ENCODE measurements at regions not wholly inside any gene's neighbourhood (a gene's known extent, or its start where the extent isn't known, plus 50 kb on each side); places are given as distances from the start of the nearest gene placed in this dataset.

- Histone ChIP-seq H3K4me2 (no peak overlapping the region), H2AFZ (ENCODE audit: low read depth) (no peak overlapping the region), H3K27ac (ENCODE audit: low read depth in 2 of 2, low read length in 1 of 2) (no peak overlapping the region), H3K79me2 (ENCODE audit: insufficient read depth) (no peaks in the 10 kb centered on the region), H3K4me3 (ENCODE audit: low read depth in 2 of 2, low read length in 1 of 2) (no peak overlapping the region), H3K9me2 (0 out of 2 replicates have a peak, but pooled peaks cover 6% of the 10 kb centered on the region), H3K9me3 (no peaks in the 10 kb centered on the region), H3K36me3 (replicated peaks in 1 of 2; ENCODE audit: control insufficient read depth in 1 of 2, insufficient read depth in 2 of 2, low read length in 1 of 2) (no peaks in the 10 kb centered on the region), H3F3A (replicated peaks; ENCODE audit: insufficient read depth) (no peaks in the 10 kb centered on the region), H3K9ac (no peak overlapping the region), H3K4me1 (ENCODE audit: control insufficient read depth in 1 of 2, insufficient read depth in 2 of 2, low read depth in 1 of 2, low read length in 1 of 2) (no peaks in the 10 kb centered on the region), H3K27me3 (ENCODE audit: insufficient read depth) (no peaks in the 10 kb centered on the region), H4K20me1 (ENCODE audit: insufficient read depth) (no peaks in the 10 kb centered on the region)
- 72% methylated on average over 1 of the region's 1 CpG for WGBS (ENCODE audit: low lambda C conversion rate)
- DNase-seq: no peak
- ChIA-PET POLR2A (no interaction called here), CTCF (interaction anchor here (0.7 to 2.8 kb wide), 8 partner anchors 9 to 1242 kb away, joined by 3 to 10 read pairs (median 3); no protein-coding TSS in a partner anchor)
- TF ChIP-seq REST (IDR thresholded peaks at IDR 0.05; ENCODE audit: low read depth, low read length) (no peak), SMC3 (IDR thresholded peaks at IDR 0.05; ENCODE audit: low read depth, low read length) (peak; percentile 32), NFIC (IDR thresholded peaks at IDR 0.05; ENCODE audit: borderline replicate concordance) (no peak), RAD21 (IDR thresholded peaks at IDR 0.05; ENCODE audit: low read length) (peak; percentile 73), POLR2AphosphoS5 (IDR thresholded peaks at IDR 0.05; ENCODE audit: low read depth, low read length) (no peak), TEAD4 (IDR thresholded peaks at IDR 0.05; ENCODE audit: borderline replicate concordance, insufficient read depth) (no peak), USF2 (IDR thresholded peaks at IDR 0.05; ENCODE audit: borderline replicate concordance, low read depth, low read length) (no peak), NRF1 (IDR thresholded peaks at IDR 0.05; ENCODE audit: low read depth, low read length) (no peak), MAX (IDR thresholded peaks at IDR 0.05; ENCODE audit: low read depth) (no peak)
Observed at GRCh38 chr4:63296773-63297172, 1112.5 kb downstream of the TECRL start.

GRCh38 chr4:63275491-63275890 is 1133.8 kb downstream of the TECRL start:
- Histone ChIP-seq H3K9ac (no peak overlapping the region), H4K20me1 (ENCODE audit: insufficient read depth) (no peaks in the 10 kb centered on the region), H2AFZ (ENCODE audit: low read depth) (no peak overlapping the region), H3K9me3 (no peaks in the 10 kb centered on the region), H3K27me3 (ENCODE audit: insufficient read depth) (no peaks in the 10 kb centered on the region), H3K4me1 (ENCODE audit: control insufficient read depth in 1 of 2, insufficient read depth in 2 of 2, low read depth in 1 of 2, low read length in 1 of 2) (no peaks in the 10 kb centered on the region), H3K27ac (ENCODE audit: low read depth in 2 of 2, low read length in 1 of 2) (no peak overlapping the region), H3K4me2 (no peak overlapping the region), H3F3A (replicated peaks; ENCODE audit: insufficient read depth) (no peaks in the 10 kb centered on the region), H3K4me3 (ENCODE audit: low read depth in 2 of 2, low read length in 1 of 2) (no peak overlapping the region), H3K36me3 (replicated peaks in 1 of 2; ENCODE audit: control insufficient read depth in 1 of 2, insufficient read depth in 2 of 2, low read length in 1 of 2) (no peaks in the 10 kb centered on the region), H3K79me2 (ENCODE audit: insufficient read depth) (no peaks in the 10 kb centered on the region), H3K9me2 (no peaks in the 10 kb centered on the region)
- no peak for DNase-seq
- 31% methylated on average over 3 of the region's 4 CpGs for WGBS (ENCODE audit: low lambda C conversion rate)
- CTCF ChIA-PET: interaction anchor here (1.2 kb wide), 1 partner anchor 21 kb away, joined by 3 read pairs; no protein-coding TSS in a partner anchor
- POLR2A ChIA-PET: no interaction called here
- TF ChIP-seq SIN3A (IDR thresholded peaks at IDR 0.05; ENCODE audit: borderline replicate concordance, low read depth, low read length): no peak
- no peak for TF ChIP-seq TCF12 (IDR thresholded peaks at IDR 0.05)
- no peak for TF ChIP-seq NFIC (IDR thresholded peaks at IDR 0.05; ENCODE audit: borderline replicate concordance)
- TF ChIP-seq FOXJ3 (CRISPR knock-in tag; IDR thresholded peaks at IDR 0.05): no peak
- TF ChIP-seq EP300 (IDR thresholded peaks at IDR 0.05; ENCODE audit: borderline replicate concordance in 1 of 2, low read depth in 1 of 2, low read length in 1 of 2): no peak
